ENCODE measurements at regions not wholly inside any gene's neighbourhood (a gene's known extent, or its start where the extent isn't known, plus 50 kb on each side); places are given as distances from the start of the nearest gene placed in this dataset.

- 100% methylated on average over 3 of the region's 3 CpGs for WGBS (ENCODE audit: insufficient coverage)
These were observed 173.0 kb upstream of the DAAM1 start for GRCh38 chr14:59015482-59015881.

DNA sequence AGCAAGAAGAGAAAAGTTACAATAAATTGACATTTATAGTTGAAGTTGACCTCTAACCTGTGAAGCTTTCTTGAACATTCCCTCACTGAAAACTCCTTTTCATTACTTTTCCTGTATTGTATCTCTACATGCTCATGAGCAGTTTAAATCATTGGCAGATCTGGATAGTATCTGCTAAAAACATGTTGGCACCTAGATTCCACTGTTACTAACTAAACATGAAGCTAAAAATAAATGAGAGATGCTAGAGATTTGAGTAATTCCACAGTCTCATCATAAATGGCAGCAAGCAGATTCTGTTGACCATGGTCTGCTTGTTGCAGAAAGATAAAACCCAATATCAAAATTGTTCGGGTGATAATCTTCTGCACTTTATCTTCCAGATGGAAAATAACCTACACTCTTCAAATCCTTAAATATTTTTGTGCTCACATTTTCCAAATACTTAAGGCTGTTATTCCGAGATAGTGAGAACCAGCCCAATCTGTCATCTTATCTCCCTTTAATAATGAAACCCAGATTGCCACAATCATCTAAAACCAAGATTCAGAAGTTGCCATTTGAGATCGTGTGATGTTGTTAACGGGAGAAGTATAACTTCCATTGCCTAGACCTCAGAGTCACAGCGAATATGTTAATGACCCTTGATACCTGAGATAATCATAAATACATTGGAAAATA is 171.0 kb upstream of the DAAM1 start:
- intact Hi-C loops (cut with micrococcal nuclease): no loop called here
- Mint-ChIP-seq H3K36me3 (no peaks in the 10 kb centered on the region), H3K27ac (no peak overlapping the region), H3K27me3 (ENCODE audit: low read depth in 3 of 3) (peaks cover 0 to 2% (median 1%) of the 10 kb centered on the region in 3 donors), H3K4me3 (no peak overlapping the region), H3K9me3 (peaks cover 8 to 18% (median 11%) of the 10 kb centered on the region in 7 donors), H3K4me1 (no peaks in the 10 kb centered on the region)
- H4K20me1 ChIP-seq (ENCODE audit: insufficient read depth, low read length): no peaks in the 10 kb centered on the region
- no peaks in the 10 kb centered on the region for H3K27me3 ChIP-seq (ENCODE audit: control insufficient read depth in 2 of 2, insufficient read depth in 2 of 2, low read length in 2 of 2)
- TF ChIP-seq, protein P1, sequence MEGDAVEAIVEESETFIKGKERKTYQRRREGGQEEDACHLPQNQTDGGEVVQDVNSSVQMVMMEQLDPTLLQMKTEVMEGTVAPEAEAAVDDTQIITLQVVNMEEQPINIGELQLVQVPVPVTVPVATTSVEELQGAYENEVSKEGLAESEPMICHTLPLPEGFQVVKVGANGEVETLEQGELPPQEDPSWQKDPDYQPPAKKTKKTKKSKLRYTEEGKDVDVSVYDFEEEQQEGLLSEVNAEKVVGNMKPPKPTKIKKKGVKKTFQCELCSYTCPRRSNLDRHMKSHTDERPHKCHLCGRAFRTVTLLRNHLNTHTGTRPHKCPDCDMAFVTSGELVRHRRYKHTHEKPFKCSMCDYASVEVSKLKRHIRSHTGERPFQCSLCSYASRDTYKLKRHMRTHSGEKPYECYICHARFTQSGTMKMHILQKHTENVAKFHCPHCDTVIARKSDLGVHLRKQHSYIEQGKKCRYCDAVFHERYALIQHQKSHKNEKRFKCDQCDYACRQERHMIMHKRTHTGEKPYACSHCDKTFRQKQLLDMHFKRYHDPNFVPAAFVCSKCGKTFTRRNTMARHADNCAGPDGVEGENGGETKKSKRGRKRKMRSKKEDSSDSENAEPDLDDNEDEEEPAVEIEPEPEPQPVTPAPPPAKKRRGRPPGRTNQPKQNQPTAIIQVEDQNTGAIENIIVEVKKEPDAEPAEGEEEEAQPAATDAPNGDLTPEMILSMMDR (IDR thresholded peaks at IDR 0.05): no peak
- H3K9me3 ChIP-seq (replicated peaks in 1 of 2; ENCODE audit: control insufficient read depth in 1 of 2, insufficient read depth in 1 of 2, low read length in 2 of 2): peaks cover 3 to 4% of the 10 kb centered on the region in 2 donors
- H3K27ac ChIP-seq (ENCODE audit: low read depth in 1 of 2, low read length in 2 of 2): no peak overlapping the region
- no peaks in the 10 kb centered on the region for H3K79me2 ChIP-seq (ENCODE audit: insufficient read depth, low read length)
- H2AFZ ChIP-seq (ENCODE audit: insufficient read depth, low read depth, low read length, poor library complexity, severe bottlenecking): no peak overlapping the region
- H3K9ac ChIP-seq (ENCODE audit: insufficient read depth, low read length, poor library complexity, severe bottlenecking): no peak overlapping the region
- H3K4me3 ChIP-seq (replicated peaks in 1 of 3; ENCODE audit: low read depth in 2 of 3, low read length in 3 of 3): no peak overlapping the region
- no peak for DNase-seq
- no CpG with 5 or more reads among the region's 5 CpGs for WGBS (ENCODE audit: insufficient coverage)
- H3K36me3 ChIP-seq (replicated peaks in 1 of 2; ENCODE audit: control insufficient read depth in 1 of 2, insufficient read depth in 2 of 2, low read length in 2 of 2): no peaks in the 10 kb centered on the region
- no peak overlapping the region for H3K4me2 ChIP-seq (replicated peaks; ENCODE audit: extremely low read depth, low read length, poor library complexity, severe bottlenecking)
- no peaks in the 10 kb centered on the region for H3K4me1 ChIP-seq (ENCODE audit: control insufficient read depth in 1 of 2, insufficient read depth in 2 of 2, low read length in 2 of 2)

More at GRCh38 chr14:59015482-59015881, 173.0 kb upstream of the DAAM1 start:
- Histone ChIP-seq H3K4me2 (replicated peaks; ENCODE audit: extremely low read depth, low read length, poor library complexity, severe bottlenecking) (no peak overlapping the region), H2AFZ (ENCODE audit: insufficient read depth, low read depth, low read length, poor library complexity, severe bottlenecking) (no peak overlapping the region), H3K4me3 (replicated peaks in 1 of 3; ENCODE audit: low read depth in 2 of 3, low read length in 3 of 3) (no peak overlapping the region), H4K20me1 (ENCODE audit: insufficient read depth, low read length) (no peaks in the 10 kb centered on the region), H3K27ac (ENCODE audit: low read depth in 1 of 2, low read length in 2 of 2) (no peak overlapping the region), H3K9me3 (replicated peaks in 1 of 2; ENCODE audit: control insufficient read depth in 1 of 2, insufficient read depth in 1 of 2, low read length in 2 of 2) (peaks cover 4 to 5% of the 10 kb centered on the region in 2 donors), H3K9ac (ENCODE audit: insufficient read depth, low read length, poor library complexity, severe bottlenecking) (no peak overlapping the region), H3K36me3 (replicated peaks in 1 of 2; ENCODE audit: control insufficient read depth in 1 of 2, insufficient read depth in 2 of 2, low read length in 2 of 2) (no peaks in the 10 kb centered on the region), H3K4me1 (ENCODE audit: control insufficient read depth in 1 of 2, insufficient read depth in 2 of 2, low read length in 2 of 2) (no peaks in the 10 kb centered on the region), H3K79me2 (ENCODE audit: insufficient read depth, low read length) (no peaks in the 10 kb centered on the region), H3K27me3 (ENCODE audit: control insufficient read depth in 2 of 2, insufficient read depth in 2 of 2, low read length in 2 of 2) (no peaks in the 10 kb centered on the region)
- intact Hi-C loops (cut with micrococcal nuclease): no loop called here
- Mint-ChIP-seq H3K9me3 (peaks cover 8 to 22% (median 12%) of the 10 kb centered on the region in 7 donors), H3K27ac (no peak overlapping the region), H3K27me3 (ENCODE audit: low read depth in 3 of 3) (peaks cover 0 to 3% (median 2%) of the 10 kb centered on the region in 3 donors), H3K4me3 (no peak overlapping the region), H3K4me1 (no peaks in the 10 kb centered on the region), H3K36me3 (no peaks in the 10 kb centered on the region)
- no peak for DNase-seq
- TF ChIP-seq, protein P1 (IDR thresholded peaks at IDR 0.05): no peak

All from CD14-positive monocyte (primary cell).